Smooth muscle cell (in vitro differentiated cells): ENCODE measurements at regions not wholly inside any gene's neighbourhood (a gene's known extent, or its start where the extent isn't known, plus 50 kb on each side); places are given as distances from the start of the nearest gene placed in this dataset.

ENCODE experiments used
- DNase-seq: peaks from one replicate; lab custom pipeline; 2025; ENCODE audit not compliant: unreplicated experiment; lab: John Stamatoyannopoulos, UW
- H2AFZ ChIP-seq: fragments of 200-600 bp; sonication (generic); 2 replicates; pipeline ENCODE4 v1.6.0; 2016; ENCODE audit warnings: antibody characterized with exemption, low read depth, mild to moderate bottlenecking
- H3F3A ChIP-seq: fragments of 200-600 bp; sonication (generic); 2 replicates; pipeline ENCODE4 v1.6.0; 2017; ENCODE audit warnings: antibody characterized with exemption, low read depth
- H3K27ac ChIP-seq: fragments of 200-600 bp; sonication (generic); 2 replicates; pipeline ENCODE4 v1.5.1; 2016; ENCODE audit warnings: low read depth, mild to moderate bottlenecking
- H3K27me3 ChIP-seq: fragments of 200-600 bp; sonication (generic); 2 replicates; pipeline ENCODE4 v1.6.1; 2016; ENCODE audit warnings: low read depth, mild to moderate bottlenecking
- H3K36me3 ChIP-seq: fragments of 200-600 bp; sonication (generic); 2 replicates; pipeline ENCODE4 v1.5.1; 2016; ENCODE audit warnings: low read depth
- H3K4me1 ChIP-seq: fragments of 200-600 bp; sonication (generic); 2 replicates; pipeline ENCODE4 v1.5.1; 2016; ENCODE audit warnings: low read depth
- H3K4me2 ChIP-seq: fragments of 200-600 bp; sonication (generic); 2 replicates; pipeline ENCODE4 v1.6.0; 2016; ENCODE audit warnings: mild to moderate bottlenecking
- H3K4me3 ChIP-seq: fragments of 200-600 bp; sonication (generic); 2 replicates; pipeline ENCODE4 v1.5.1; 2016; ENCODE audit warnings: mild to moderate bottlenecking
- H3K79me2 ChIP-seq: fragments of 200-600 bp; sonication (generic); 2 replicates; pipeline ENCODE4 v1.6.0; 2016; ENCODE audit warnings: low read depth, mild to moderate bottlenecking
- H3K9ac ChIP-seq: fragments of 200-600 bp; sonication (generic); 2 replicates; pipeline ENCODE4 v1.6.0; 2016; ENCODE audit warnings: low read depth
- H3K9me3 ChIP-seq: fragments of 200-600 bp; sonication (generic); replicated peaks from 2 replicates; pipeline ENCODE4 v1.5.1; 2016; ENCODE audit warnings: low read depth
- H4K20me1 ChIP-seq: fragments of 200-600 bp; sonication (generic); 2 replicates; pipeline ENCODE4 v1.6.0; 2016; ENCODE audit warnings: low read depth
- CTCF ChIP-seq: fragments of 200-600 bp; sonication (generic); IDR thresholded peaks from 2 replicates; pipeline ENCODE4 v1.5.1; 2017; ENCODE audit warnings: borderline replicate concordance, mild to moderate bottlenecking, antibody characterized with exemption; ENCODE audit not compliant: insufficient read depth, poor library complexity, severe bottlenecking
- WGBS: methylation state at CpG from one replicate; pipeline ENCODE4 v1.1.7; 2016; ENCODE audit warnings: low lambda C conversion rate; 5-methylcytosine and 5-hydroxymethylcytosine counted together

- no peak for TF ChIP-seq CTCF
- Histone ChIP-seq H3K4me1 (no peaks in the 10 kb centered on the region), H3F3A (no peaks in the 10 kb centered on the region), H3K27ac (no peak overlapping the region), H3K4me2 (no peak overlapping the region), H3K4me3 (no peak overlapping the region), H4K20me1 (no peaks in the 10 kb centered on the region), H3K27me3 (no peaks in the 10 kb centered on the region), H3K36me3 (no peaks in the 10 kb centered on the region), H3K9ac (no peak overlapping the region), H2AFZ (no peak overlapping the region), H3K79me2 (no peaks in the 10 kb centered on the region), H3K9me3 (no peaks in the 10 kb centered on the region)
- WGBS = 92% methylated on average over 2 of the region's 2 CpGs
- no peak for DNase-seq
Observed at GRCh38 chr2:78890935-78891334, 134.6 kb upstream of the REG3G start.

- no peaks in the 10 kb centered on the region for H3K79me2 ChIP-seq
- no peaks in the 10 kb centered on the region for H4K20me1 ChIP-seq
- H3K4me2 ChIP-seq = no peak overlapping the region
- 92% methylated on average over 3 of the region's 3 CpGs for WGBS
- no peaks in the 10 kb centered on the region for H3K27me3 ChIP-seq
- H3K36me3 ChIP-seq = no peaks in the 10 kb centered on the region
- H3K4me3 ChIP-seq = no peak overlapping the region
- H2AFZ ChIP-seq = no peak overlapping the region
- H3F3A ChIP-seq = no peaks in the 10 kb centered on the region
- H3K4me1 ChIP-seq = no peaks in the 10 kb centered on the region
- H3K9me3 ChIP-seq = no peaks in the 10 kb centered on the region
- no peak for DNase-seq
- H3K9ac ChIP-seq = no peak overlapping the region
- no peak overlapping the region for H3K27ac ChIP-seq
- TF ChIP-seq CTCF = no peak
Observed at GRCh38 chr2:78892295-78892694, 133.2 kb upstream of the REG3G start.

- no peak for TF ChIP-seq CTCF
- Histone ChIP-seq H3K36me3 (no peaks in the 10 kb centered on the region), H3K79me2 (no peaks in the 10 kb centered on the region), H3K4me1 (no peaks in the 10 kb centered on the region), H3K27me3 (no peaks in the 10 kb centered on the region), H4K20me1 (no peaks in the 10 kb centered on the region), H3F3A (no peaks in the 10 kb centered on the region), H3K4me3 (no peak overlapping the region), H2AFZ (no peak overlapping the region), H3K9ac (no peak overlapping the region), H3K27ac (no peak overlapping the region), H3K4me2 (no peak overlapping the region), H3K9me3 (no peaks in the 10 kb centered on the region)
- WGBS = 97% methylated on average over 1 of the region's 1 CpG
- no peak for DNase-seq
Observed at GRCh38 chr2:78895022-78895421, 130.5 kb upstream of the REG3G start.

GRCh38 chr2:78896536-78896935 is 129.0 kb upstream of the REG3G start:
- no peak for TF ChIP-seq CTCF
- Histone ChIP-seq H3F3A (no peaks in the 10 kb centered on the region), H3K9me3 (no peaks in the 10 kb centered on the region), H3K27me3 (no peaks in the 10 kb centered on the region), H3K4me2 (no peak overlapping the region), H3K27ac (no peak overlapping the region), H3K4me1 (no peaks in the 10 kb centered on the region), H3K36me3 (no peaks in the 10 kb centered on the region), H3K9ac (no peak overlapping the region), H3K79me2 (no peaks in the 10 kb centered on the region), H3K4me3 (no peak overlapping the region), H4K20me1 (no peaks in the 10 kb centered on the region), H2AFZ (no peak overlapping the region)
- DNase-seq = no peak
- 72% methylated on average over 3 of the region's 3 CpGs for WGBS
